ENCODE measurements at regions not wholly inside any gene's neighbourhood (a gene's known extent, or its start where the extent isn't known, plus 50 kb on each side); places are given as distances from the start of the nearest gene placed in this dataset.

DNA sequence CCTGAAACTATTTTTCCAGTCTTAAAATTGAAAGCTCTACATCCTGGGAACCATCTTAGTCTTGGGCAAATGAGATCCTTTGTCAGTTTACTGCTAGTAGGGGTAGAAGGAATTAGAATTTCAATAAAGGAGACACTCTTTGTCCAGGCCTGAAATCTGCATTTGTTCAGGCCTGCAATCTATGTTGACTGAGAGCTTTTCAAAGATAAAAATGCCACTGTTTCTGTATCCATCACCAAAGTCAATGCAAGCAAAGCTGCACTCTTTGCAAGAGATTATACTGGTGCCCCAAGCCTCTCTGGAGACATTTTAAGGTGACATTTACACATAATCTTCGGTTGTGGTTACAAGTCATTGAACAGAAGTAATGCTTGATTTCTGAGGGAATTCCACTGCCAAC lies 135.7 kb downstream of the CTH start:
- Histone ChIP-seq H3K9ac (ENCODE audit: insufficient read depth in 1 of 2, low read depth in 2 of 2, low read length in 2 of 2) (no peak overlapping the region), H3K79me2 (ENCODE audit: control insufficient read depth, insufficient read depth, low read length) (no peaks in the 10 kb centered on the region), H3K4me2 (ENCODE audit: insufficient read depth, low read length) (no peak overlapping the region), H3K36me3 (ENCODE audit: control insufficient read depth, insufficient read depth, low read length) (no peaks in the 10 kb centered on the region), H4K20me1 (replicated peaks; ENCODE audit: control insufficient read depth, insufficient read depth, low read length) (no peaks in the 10 kb centered on the region), H3K9me1 (ENCODE audit: control insufficient read depth, insufficient read depth, low read length) (no peaks in the 10 kb centered on the region), H3K27me3 (ENCODE audit: control insufficient read depth in 2 of 2, insufficient read depth in 2 of 2, low read length in 2 of 2) (no peaks in the 10 kb centered on the region), H2AFZ (ENCODE audit: low read depth, low read length) (0 out of 2 replicates have a peak overlapping the region, but pooled peaks have one; percentile 14), H3K27ac (ENCODE audit: extremely low read depth, low read depth, low read length) (no peak overlapping the region), H3K4me1 (replicated peaks in 1 of 2; ENCODE audit: control insufficient read depth in 2 of 2, insufficient read depth in 2 of 2, low read length in 2 of 2) (no peaks in the 10 kb centered on the region), H3K4me3 (no peak overlapping the region), H3K9me3 (replicated peaks; ENCODE audit: control insufficient read depth, insufficient read depth, low read depth, low read length) (no peaks in the 10 kb centered on the region)
- DNase-seq (ENCODE audit: extremely low read depth in 1 of 4, low spot score in 3 of 4) = no peak
- no peak for ATAC-seq
- 13% methylated on average over 1 of the region's 1 CpG for WGBS (ENCODE audit: insufficient coverage, low coverage, missing lambda C conversion rate)
- CTCF ChIA-PET (ENCODE audit: low intra/inter-chr PET ratio) = no interaction called here
- no TSS peak for BruUV-seq (replicated peaks)
- FAIRE-seq = no peak
- intact Hi-C loops (cut with micrococcal nuclease) = no loop called here
- TF ChIP-seq, protein P1, sequence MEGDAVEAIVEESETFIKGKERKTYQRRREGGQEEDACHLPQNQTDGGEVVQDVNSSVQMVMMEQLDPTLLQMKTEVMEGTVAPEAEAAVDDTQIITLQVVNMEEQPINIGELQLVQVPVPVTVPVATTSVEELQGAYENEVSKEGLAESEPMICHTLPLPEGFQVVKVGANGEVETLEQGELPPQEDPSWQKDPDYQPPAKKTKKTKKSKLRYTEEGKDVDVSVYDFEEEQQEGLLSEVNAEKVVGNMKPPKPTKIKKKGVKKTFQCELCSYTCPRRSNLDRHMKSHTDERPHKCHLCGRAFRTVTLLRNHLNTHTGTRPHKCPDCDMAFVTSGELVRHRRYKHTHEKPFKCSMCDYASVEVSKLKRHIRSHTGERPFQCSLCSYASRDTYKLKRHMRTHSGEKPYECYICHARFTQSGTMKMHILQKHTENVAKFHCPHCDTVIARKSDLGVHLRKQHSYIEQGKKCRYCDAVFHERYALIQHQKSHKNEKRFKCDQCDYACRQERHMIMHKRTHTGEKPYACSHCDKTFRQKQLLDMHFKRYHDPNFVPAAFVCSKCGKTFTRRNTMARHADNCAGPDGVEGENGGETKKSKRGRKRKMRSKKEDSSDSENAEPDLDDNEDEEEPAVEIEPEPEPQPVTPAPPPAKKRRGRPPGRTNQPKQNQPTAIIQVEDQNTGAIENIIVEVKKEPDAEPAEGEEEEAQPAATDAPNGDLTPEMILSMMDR (IDR thresholded peaks at IDR 0.05 in 2 of 3, conservative IDR thresholded peaks at IDR 0.05 in 1 of 3; ENCODE audit: insufficient read depth in 2 of 3, low read depth in 1 of 3, low read length in 3 of 3) = no peak
- TF ChIP-seq MED1 (CRISPR knock-in tag; IDR thresholded peaks at IDR 0.05; ENCODE audit: borderline replicate concordance) (no peak), ZNF263 (CRISPR knock-in tag; IDR thresholded peaks at IDR 0.05; ENCODE audit: borderline replicate concordance) (no peak), TCF7L2 (IDR thresholded peaks at IDR 0.05; ENCODE audit: low read depth, low read length) (no peak), MCM7 (IDR thresholded peaks at IDR 0.05) (no peak), MAFG (tag; conservative IDR thresholded peaks at IDR 0.05) (no peak), FOXJ3 (CRISPR knock-in tag; IDR thresholded peaks at IDR 0.05) (no peak), ZNF384 (IDR thresholded peaks at IDR 0.05; ENCODE audit: low read depth, low read length) (no peak), CC2D1A (IDR thresholded peaks at IDR 0.05) (no peak), PRMT5 (CRISPR knock-in tag; IDR thresholded peaks at IDR 0.05) (no peak), TCF7 (IDR thresholded peaks at IDR 0.05; ENCODE audit: borderline replicate concordance) (no peak), SRF (CRISPR knock-in tag; IDR thresholded peaks at IDR 0.05) (no peak)
- TF ChIP-seq, protein P2, sequence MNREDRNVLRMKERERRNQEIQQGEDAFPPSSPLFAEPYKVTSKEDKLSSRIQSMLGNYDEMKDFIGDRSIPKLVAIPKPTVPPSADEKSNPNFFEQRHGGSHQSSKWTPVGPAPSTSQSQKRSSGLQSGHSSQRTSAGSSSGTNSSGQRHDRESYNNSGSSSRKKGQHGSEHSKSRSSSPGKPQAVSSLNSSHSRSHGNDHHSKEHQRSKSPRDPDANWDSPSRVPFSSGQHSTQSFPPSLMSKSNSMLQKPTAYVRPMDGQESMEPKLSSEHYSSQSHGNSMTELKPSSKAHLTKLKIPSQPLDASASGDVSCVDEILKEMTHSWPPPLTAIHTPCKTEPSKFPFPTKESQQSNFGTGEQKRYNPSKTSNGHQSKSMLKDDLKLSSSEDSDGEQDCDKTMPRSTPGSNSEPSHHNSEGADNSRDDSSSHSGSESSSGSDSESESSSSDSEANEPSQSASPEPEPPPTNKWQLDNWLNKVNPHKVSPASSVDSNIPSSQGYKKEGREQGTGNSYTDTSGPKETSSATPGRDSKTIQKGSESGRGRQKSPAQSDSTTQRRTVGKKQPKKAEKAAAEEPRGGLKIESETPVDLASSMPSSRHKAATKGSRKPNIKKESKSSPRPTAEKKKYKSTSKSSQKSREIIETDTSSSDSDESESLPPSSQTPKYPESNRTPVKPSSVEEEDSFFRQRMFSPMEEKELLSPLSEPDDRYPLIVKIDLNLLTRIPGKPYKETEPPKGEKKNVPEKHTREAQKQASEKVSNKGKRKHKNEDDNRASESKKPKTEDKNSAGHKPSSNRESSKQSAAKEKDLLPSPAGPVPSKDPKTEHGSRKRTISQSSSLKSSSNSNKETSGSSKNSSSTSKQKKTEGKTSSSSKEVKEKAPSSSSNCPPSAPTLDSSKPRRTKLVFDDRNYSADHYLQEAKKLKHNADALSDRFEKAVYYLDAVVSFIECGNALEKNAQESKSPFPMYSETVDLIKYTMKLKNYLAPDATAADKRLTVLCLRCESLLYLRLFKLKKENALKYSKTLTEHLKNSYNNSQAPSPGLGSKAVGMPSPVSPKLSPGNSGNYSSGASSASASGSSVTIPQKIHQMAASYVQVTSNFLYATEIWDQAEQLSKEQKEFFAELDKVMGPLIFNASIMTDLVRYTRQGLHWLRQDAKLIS (CRISPR knock-in tag; IDR thresholded peaks at IDR 0.05) = no peak
- TF ChIP-seq, protein P3, sequence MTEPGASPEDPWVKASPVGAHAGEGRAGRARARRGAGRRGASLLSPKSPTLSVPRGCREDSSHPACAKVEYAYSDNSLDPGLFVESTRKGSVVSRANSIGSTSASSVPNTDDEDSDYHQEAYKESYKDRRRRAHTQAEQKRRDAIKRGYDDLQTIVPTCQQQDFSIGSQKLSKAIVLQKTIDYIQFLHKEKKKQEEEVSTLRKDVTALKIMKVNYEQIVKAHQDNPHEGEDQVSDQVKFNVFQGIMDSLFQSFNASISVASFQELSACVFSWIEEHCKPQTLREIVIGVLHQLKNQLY (CRISPR knock-in tag; conservative IDR thresholded peaks at IDR 0.05) = no peak
- POLR2A ChIA-PET = no interaction called here
- in situ Hi-C loops (cut with MboI) = no loop called here

Measured in K562 (cell line).